GM18951 (cell line): ENCODE measurements at regions not wholly inside any gene's neighbourhood (a gene's known extent, or its start where the extent isn't known, plus 50 kb on each side); places are given as distances from the start of the nearest gene placed in this dataset.

ENCODE experiments used
- POLR2A ChIP-seq: IDR thresholded peaks from 4 replicates; pipeline ENCODE4 v1.6.1; 2011; ENCODE audit warnings: mild to moderate bottlenecking; ENCODE audit not compliant: insufficient read length, insufficient read depth; ENCODE audit errors: extremely low read depth
- in situ Hi-C: fragments of 300-500 bp; cut with MboI; formaldehyde crosslinking; loops from one replicate; pipeline ENCODE4 v1.12.0; 2022; ENCODE audit warnings: low sequenced_read_pairs, mixed read lengths, inconsistent platforms; ENCODE audit not compliant: unreplicated experiment

GRCh38 chr7:25854608-25855497, 297.1 kb upstream of the NFE2L3 start:
- no peak for TF ChIP-seq POLR2A
- in situ Hi-C loops: loop anchor here (10.0 to 25.0 kb wide), 2 partner anchors 593 to 1320 kb away; partner anchors contain the start of gene HOXA10

GRCh38 chr7:25855854-25856782, 295.9 kb upstream of the NFE2L3 start:
- in situ Hi-C loops: loop anchor here (10.0 to 25.0 kb wide), 2 partner anchors 594 to 1319 kb away; partner anchors contain the start of gene HOXA10
- TF ChIP-seq POLR2A: no peak

- in situ Hi-C loops: loop anchor here (10.0 to 25.0 kb wide), 2 partner anchors 595 to 1317 kb away; partner anchors contain the start of gene HOXA10
These were observed 294.5 kb upstream of the NFE2L3 start for GRCh38 chr7:25857376-25858067.

GRCh38 chr7:25858200-25858524, 293.8 kb upstream of the NFE2L3 start:
- TF ChIP-seq POLR2A: no peak
- in situ Hi-C loops: loop anchor here (10.0 to 25.0 kb wide), 2 partner anchors 596 to 1317 kb away; partner anchors contain the start of gene HOXA10

More at GRCh38 chr7:25857376-25858067, 294.5 kb upstream of the NFE2L3 start:
- TF ChIP-seq POLR2A: no peak

GRCh38 chr7:25858525-25859411, 293.2 kb upstream of the NFE2L3 start:
- in situ Hi-C loops: loop anchor here (10.0 to 25.0 kb wide), 2 partner anchors 596 to 1316 kb away; partner anchors contain the start of gene HOXA10
- TF ChIP-seq POLR2A: no peak

- no peak for TF ChIP-seq POLR2A
- in situ Hi-C loops: loop anchor here (10.0 to 25.0 kb wide), 2 partner anchors 597 to 1315 kb away; partner anchors contain the start of gene HOXA10
These were observed 292.4 kb upstream of the NFE2L3 start for GRCh38 chr7:25859412-25860274.

GRCh38 chr7:25860275-25861163, 291.5 kb upstream of the NFE2L3 start:
- in situ Hi-C loops: loop anchor here (25.0 kb wide), 1 partner anchor 598 kb away; no protein-coding TSS in a partner anchor
- TF ChIP-seq POLR2A: no peak

GRCh38 chr7:25861164-25861496, 290.9 kb upstream of the NFE2L3 start:
- no peak for TF ChIP-seq POLR2A
- in situ Hi-C loops: loop anchor here (25.0 kb wide), 1 partner anchor 599 kb away; no protein-coding TSS in a partner anchor

GRCh38 chr7:25861601-25862260, 290.3 kb upstream of the NFE2L3 start:
- TF ChIP-seq POLR2A: no peak
- in situ Hi-C loops: loop anchor here (25.0 kb wide), 1 partner anchor 599 kb away; no protein-coding TSS in a partner anchor
